Suprapubic skin (tissue), 4 donors: ENCODE measurements at regions not wholly inside any gene's neighbourhood (a gene's known extent, or its start where the extent isn't known, plus 50 kb on each side); places are given as distances from the start of the nearest gene placed in this dataset.

ENCODE experiments used
- DNase-seq, 2 donors: peaks; one replicate each; pipeline ENCODE4 v3.0.0-alpha.2; 2019; ENCODE audit warnings: low spot score in 2 of 2
- H3K27ac ChIP-seq: fragments of 200-600 bp; sonication (generic); one replicate; pipeline ENCODE4 v1.5.1; 2019
- H3K27me3 ChIP-seq: fragments of 200-600 bp; sonication (generic); one replicate; pipeline ENCODE4 v1.5.1; 2019
- H3K36me3 ChIP-seq: fragments of 200-600 bp; sonication (generic); one replicate; pipeline ENCODE4 v1.5.1; 2019
- H3K4me1 ChIP-seq: fragments of 200-600 bp; sonication (generic); one replicate; pipeline ENCODE4 v1.5.1; 2019
- H3K4me3 ChIP-seq: fragments of 200-600 bp; sonication (generic); one replicate; pipeline ENCODE4 v1.5.1; 2019; ENCODE audit warnings: mild to moderate bottlenecking
- H3K9me3 ChIP-seq: fragments of 200-600 bp; sonication (generic); one replicate; pipeline ENCODE4 v1.5.1; 2019
- CTCF ChIP-seq, 2 donors: fragments of 200-600 bp in 1 of 2; fragments of 450-650 bp in 1 of 2; sonication (generic) in 1 of 2; IDR thresholded peaks; one replicate each; pipeline ENCODE4 v1.5.1; 2016 to 2019; ENCODE audit warnings: antibody characterized with exemption in 2 of 2, mild to moderate bottlenecking in 1 of 2, moderate library complexity in 1 of 2
- EP300 ChIP-seq: sonication (generic); formaldehyde crosslinking; IDR thresholded peaks from one replicate; pipeline ENCODE4 v1.6.1; 2017; ENCODE audit warnings: antibody characterized with exemption
- POLR2A ChIP-seq, 2 donors: fragments of 450-650 bp; IDR thresholded peaks; one replicate each; pipeline ENCODE4 v1.6.1; 2017; ENCODE audit warnings: antibody characterized with exemption in 2 of 2, mild to moderate bottlenecking in 2 of 2, moderate library complexity in 2 of 2
- POLR2AphosphoS5 ChIP-seq, 3 donors: sonication (generic); formaldehyde crosslinking; IDR thresholded peaks; one replicate each; pipeline ENCODE4 v1.6.1; 2017; ENCODE audit warnings: antibody characterized with exemption in 3 of 3
- WGBS: methylation state at CpG from one replicate; pipeline ENCODE4 v1.1.5; 2018; 5-methylcytosine and 5-hydroxymethylcytosine counted together

- Histone ChIP-seq H3K4me1 (peaks cover 18% of the 10 kb centered on the region), H3K27ac (no peak overlapping the region), H3K4me3 (no peak overlapping the region), H3K9me3 (no peaks in the 10 kb centered on the region), H3K27me3 (no peaks in the 10 kb centered on the region), H3K36me3 (no peaks in the 10 kb centered on the region)
- no peak for DNase-seq
- TF ChIP-seq CTCF (IDR thresholded peaks at IDR 0.05) (no peak), POLR2AphosphoS5 (IDR thresholded peaks at IDR 0.05) (no peak), POLR2A (IDR thresholded peaks at IDR 0.05) (no peak), EP300 (no peak)
- WGBS = 84% methylated on average over 8 of the region's 8 CpGs
These were observed 58.9 kb upstream of the NFKB1 start for GRCh38 chr4:102441978-102442911.

GRCh38 chr4:102444752-102445151 lies 56.4 kb upstream of the NFKB1 start:
- DNase-seq = no peak
- no peaks in the 10 kb centered on the region for H3K27me3 ChIP-seq
- H3K4me3 ChIP-seq = no peak overlapping the region
- H3K36me3 ChIP-seq = no peaks in the 10 kb centered on the region
- peaks cover 4% of the 10 kb centered on the region for H3K4me1 ChIP-seq
- TF ChIP-seq POLR2AphosphoS5 (IDR thresholded peaks at IDR 0.05) (no peak), CTCF (IDR thresholded peaks at IDR 0.05) (no peak), EP300 (no peak), POLR2A (IDR thresholded peaks at IDR 0.05) (no peak)
- H3K9me3 ChIP-seq = no peaks in the 10 kb centered on the region
- 74% methylated on average over 4 of the region's 4 CpGs for WGBS
- no peak overlapping the region for H3K27ac ChIP-seq

- no peak overlapping the region for H3K27ac ChIP-seq
- H3K4me1 ChIP-seq = no peaks in the 10 kb centered on the region
- H3K36me3 ChIP-seq = no peaks in the 10 kb centered on the region
- no peak for TF ChIP-seq POLR2A (IDR thresholded peaks at IDR 0.05)
- no peak for TF ChIP-seq EP300
- TF ChIP-seq CTCF (IDR thresholded peaks at IDR 0.05) = no peak
- TF ChIP-seq POLR2AphosphoS5 (IDR thresholded peaks at IDR 0.05) = no peak
- 92% methylated on average over 2 of the region's 2 CpGs for WGBS
- H3K4me3 ChIP-seq = no peak overlapping the region
- no peak for DNase-seq
- no peaks in the 10 kb centered on the region for H3K27me3 ChIP-seq
- no peaks in the 10 kb centered on the region for H3K9me3 ChIP-seq
These were observed 55.9 kb upstream of the NFKB1 start for GRCh38 chr4:102445213-102445612.

- H3K9me3 ChIP-seq = no peaks in the 10 kb centered on the region
- H3K4me1 ChIP-seq = no peaks in the 10 kb centered on the region
- H3K36me3 ChIP-seq = no peaks in the 10 kb centered on the region
- WGBS = 68% methylated on average over 4 of the region's 4 CpGs
- H3K27ac ChIP-seq = no peak overlapping the region
- H3K4me3 ChIP-seq = no peak overlapping the region
- no peak for DNase-seq
- no peaks in the 10 kb centered on the region for H3K27me3 ChIP-seq
- TF ChIP-seq EP300 (no peak), POLR2A (IDR thresholded peaks at IDR 0.05) (no peak), POLR2AphosphoS5 (IDR thresholded peaks at IDR 0.05) (no peak), CTCF (IDR thresholded peaks at IDR 0.05) (no peak)
These were observed 53.7 kb upstream of the NFKB1 start for GRCh38 chr4:102447413-102447812.

- peaks cover 1% of the 10 kb centered on the region for H3K4me1 ChIP-seq
- TF ChIP-seq POLR2A (IDR thresholded peaks at IDR 0.05) = no peak
- no peak for TF ChIP-seq EP300
- no peak for TF ChIP-seq POLR2AphosphoS5 (IDR thresholded peaks at IDR 0.05)
- peak; percentile 36 to 43 for TF ChIP-seq CTCF (IDR thresholded peaks at IDR 0.05)
- 53% methylated on average over 4 of the region's 4 CpGs for whole genome bisulfite sequencing
- H3K9me3 ChIP-seq = no peaks in the 10 kb centered on the region
- no peak for DNase-seq
- H3K27me3 ChIP-seq = no peaks in the 10 kb centered on the region
- no peak overlapping the region for H3K27ac ChIP-seq
- H3K4me3 ChIP-seq = no peak overlapping the region
- H3K36me3 ChIP-seq = no peaks in the 10 kb centered on the region
These were observed 51.3 kb upstream of the NFKB1 start for GRCh38 chr4:102449751-102450352.
